ENCODE measurements at regions not wholly inside any gene's neighbourhood (a gene's known extent, or its start where the extent isn't known, plus 50 kb on each side); places are given as distances from the start of the nearest gene placed in this dataset.

- TF ChIP-seq CEBPB (IDR thresholded peaks at IDR 0.05), result no peak
- no peak for TF ChIP-seq EGR1 (IDR thresholded peaks at IDR 0.05)
- TF ChIP-seq ZBTB7A (IDR thresholded peaks at IDR 0.05; ENCODE audit: low read depth), result no peak
- no peak for TF ChIP-seq TEAD4 (IDR thresholded peaks at IDR 0.05)
- TF ChIP-seq, protein P1, sequence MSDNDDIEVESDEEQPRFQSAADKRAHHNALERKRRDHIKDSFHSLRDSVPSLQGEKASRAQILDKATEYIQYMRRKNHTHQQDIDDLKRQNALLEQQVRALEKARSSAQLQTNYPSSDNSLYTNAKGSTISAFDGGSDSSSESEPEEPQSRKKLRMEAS (IDR thresholded peaks at IDR 0.05), result no peak
- no peak for TF ChIP-seq TCF12 (IDR thresholded peaks at IDR 0.05; ENCODE audit: low read depth)
Measured at GRCh38 chr1:229803626-229804217, 177.7 kb downstream of the URB2 start.

- TF ChIP-seq TEAD4 (IDR thresholded peaks at IDR 0.05) (no peak), CEBPB (IDR thresholded peaks at IDR 0.05) (no peak)
Measured at GRCh38 chr1:229808272-229808671, 182.2 kb downstream of the URB2 start.

GRCh38 chr1:229810140-229810539, 184.1 kb downstream of the URB2 start:
- TF ChIP-seq CREB1 (IDR thresholded peaks at IDR 0.05; ENCODE audit: low read depth) (no peak), RAD21 (IDR thresholded peaks at IDR 0.05; ENCODE audit: low read depth) (no peak), TEAD4 (IDR thresholded peaks at IDR 0.05) (no peak), YY1 (IDR thresholded peaks at IDR 0.05; ENCODE audit: low read depth) (no peak), REST (IDR thresholded peaks at IDR 0.05; ENCODE audit: low read depth) (no peak), ZBTB7A (IDR thresholded peaks at IDR 0.05; ENCODE audit: low read depth) (no peak), NFIC (IDR thresholded peaks at IDR 0.05) (no peak)
- TF ChIP-seq, protein P2, sequence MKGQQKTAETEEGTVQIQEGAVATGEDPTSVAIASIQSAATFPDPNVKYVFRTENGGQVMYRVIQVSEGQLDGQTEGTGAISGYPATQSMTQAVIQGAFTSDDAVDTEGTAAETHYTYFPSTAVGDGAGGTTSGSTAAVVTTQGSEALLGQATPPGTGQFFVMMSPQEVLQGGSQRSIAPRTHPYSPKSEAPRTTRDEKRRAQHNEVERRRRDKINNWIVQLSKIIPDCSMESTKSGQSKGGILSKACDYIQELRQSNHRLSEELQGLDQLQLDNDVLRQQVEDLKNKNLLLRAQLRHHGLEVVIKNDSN (IDR thresholded peaks at IDR 0.05), result no peak

DNA sequence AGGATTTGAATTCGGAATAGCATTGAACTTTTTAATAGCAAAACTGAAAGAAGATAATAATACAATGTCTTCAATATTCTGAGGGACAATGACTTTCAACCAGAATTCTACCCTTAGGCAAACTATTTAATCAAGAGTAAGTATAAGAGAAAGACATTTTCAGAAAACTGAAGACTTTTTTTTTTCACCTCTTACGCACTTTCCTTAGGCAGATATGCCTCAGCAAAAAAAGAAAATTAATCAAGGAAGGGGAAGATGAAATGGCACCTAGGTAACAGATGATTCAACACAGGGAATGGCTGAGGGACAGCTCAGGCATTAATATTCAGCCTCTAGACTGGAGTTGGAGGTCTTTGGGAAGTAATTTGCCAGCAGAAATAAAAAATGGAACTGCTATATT, 184.9 kb downstream of the URB2 start:
- no peak for TF ChIP-seq TCF12 (IDR thresholded peaks at IDR 0.05; ENCODE audit: low read depth)
- no peak for TF ChIP-seq YY1 (IDR thresholded peaks at IDR 0.05; ENCODE audit: low read depth)

GRCh38 chr1:229812148-229812547, 186.1 kb downstream of the URB2 start:
- no peak for TF ChIP-seq NFIC (IDR thresholded peaks at IDR 0.05)

DNA sequence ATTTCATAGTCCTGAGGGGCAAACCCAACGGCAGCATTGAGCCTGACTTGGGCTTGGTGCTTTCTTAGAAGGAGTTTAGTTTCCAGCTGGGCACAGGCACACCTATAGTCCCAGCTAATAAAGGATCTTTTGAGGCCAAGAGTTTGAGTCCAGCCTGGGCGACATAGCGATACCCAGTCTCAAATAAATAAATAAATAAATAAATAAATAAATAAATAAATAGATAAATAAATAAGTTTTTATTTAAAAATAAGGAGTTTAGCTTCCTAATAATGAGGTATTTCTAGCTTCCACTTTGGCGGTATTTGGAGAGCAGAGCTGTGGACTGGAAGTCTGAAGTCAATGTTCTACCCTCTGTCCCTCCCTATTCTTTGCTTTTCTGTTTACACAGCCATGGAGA, 186.6 kb downstream of the URB2 start:
- TF ChIP-seq EGR1 (IDR thresholded peaks at IDR 0.05) (no peak), TEAD4 (IDR thresholded peaks at IDR 0.05) (no peak), EP300 (IDR thresholded peaks at IDR 0.05; ENCODE audit: borderline replicate concordance) (no peak), YY1 (IDR thresholded peaks at IDR 0.05; ENCODE audit: low read depth) (no peak), TAF1 (IDR thresholded peaks at IDR 0.05; ENCODE audit: low read depth) (no peak), RAD21 (IDR thresholded peaks at IDR 0.05; ENCODE audit: low read depth) (no peak), TCF12 (IDR thresholded peaks at IDR 0.05; ENCODE audit: low read depth) (no peak), FOXM1 (IDR thresholded peaks at IDR 0.05; ENCODE audit: borderline replicate concordance, low read depth) (no peak), REST (IDR thresholded peaks at IDR 0.05; ENCODE audit: low read depth) (no peak), CEBPB (IDR thresholded peaks at IDR 0.05) (no peak), ZBTB7A (IDR thresholded peaks at IDR 0.05; ENCODE audit: low read depth) (no peak), NFIC (IDR thresholded peaks at IDR 0.05) (no peak), CREB1 (IDR thresholded peaks at IDR 0.05; ENCODE audit: low read depth) (no peak)
- TF ChIP-seq, protein P1 (IDR thresholded peaks at IDR 0.05), result no peak
- TF ChIP-seq, protein P2 (IDR thresholded peaks at IDR 0.05), result no peak

DNA sequence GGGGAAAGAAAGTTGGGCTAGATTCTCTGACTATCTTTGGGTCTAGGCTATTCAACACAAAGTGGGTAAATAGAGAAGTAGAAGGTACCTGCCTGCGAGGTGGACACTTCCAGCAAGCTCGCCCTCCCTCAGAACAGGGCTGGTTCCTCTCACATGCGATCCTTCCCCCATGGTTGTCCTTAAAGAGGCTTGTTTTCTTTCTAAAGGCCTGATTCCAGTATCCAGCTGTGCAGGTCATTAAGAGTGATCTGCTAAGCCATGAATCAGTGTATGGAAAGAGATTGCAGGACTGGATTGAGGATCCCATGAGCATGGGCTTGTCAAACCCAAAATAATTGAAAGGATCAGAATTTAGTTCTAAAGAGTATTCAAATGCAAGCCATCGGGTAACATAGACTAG, 189.0 kb downstream of the URB2 start:
- no peak for TF ChIP-seq TAF1 (IDR thresholded peaks at IDR 0.05; ENCODE audit: low read depth)
- TF ChIP-seq REST (IDR thresholded peaks at IDR 0.05; ENCODE audit: low read depth), result no peak
- no peak for TF ChIP-seq RAD21 (IDR thresholded peaks at IDR 0.05; ENCODE audit: low read depth)
- no peak for TF ChIP-seq ZBTB7A (IDR thresholded peaks at IDR 0.05; ENCODE audit: low read depth)
